K562 (cell line): ENCODE measurements at regions not wholly inside any gene's neighbourhood (a gene's known extent, or its start where the extent isn't known, plus 50 kb on each side); places are given as distances from the start of the nearest gene placed in this dataset.

Experiments used
- ATAC-seq: fragments of 200-7000 bp; cut with Tn5 transposase; 3 replicates; pipeline ENCODE4 v1.9.1; 2020; ENCODE audit warnings: moderate library complexity
- BruUV-seq: library from RNA; stranded (reverse); fragments of 400-500 nt; replicated peaks from 2 replicates; lab custom pipeline; 2021; lab: Mats Ljungman, UMichigan
- CTCF ChIA-PET: fragments of 300-600 bp; formaldehyde crosslinking; extraction: SDS; loops from one replicate; lab custom pipeline; 2021; ENCODE audit warnings: low intra/inter-chr PET ratio; lab: Yijun Ruan, JAX
- POLR2A ChIA-PET: fragments of 300-600, 350-650 bp; sonication (Branson Sonifier 250); formaldehyde crosslinking; extraction: SDS; loops from one replicate; lab custom pipeline; 2021; ENCODE audit warnings: antibody characterized with exemption, inconsistent platforms; lab: Yijun Ruan, JAX
- DNase-seq, 4 experiments: peaks; one replicate each; pipeline versions ENCODE4 v3.0.0 to v3.0.0-alpha.2; 2011 to 2018; ENCODE audit warnings: low spot score in 3 of 4, mixed read lengths in 3 of 4; ENCODE audit errors: extremely low read depth in 1 of 4
- FAIRE-seq: peaks from 2 replicates; lab custom pipeline; 2011; peaks lifted over from hg19 to GRCh38; lab: Jason Lieb, UNC
- H2AFZ ChIP-seq: 2 replicates; pipeline ENCODE4 v1.6.0; 2011; ENCODE audit warnings: low read depth, low read length, control low read depth, inconsistent platforms
- H3K27ac ChIP-seq: fragments of 200-600 bp; 3 replicates; pipeline ENCODE4 v1.8.0; 2011; ENCODE audit warnings: low read depth, mild to moderate bottlenecking, control low read depth, inconsistent platforms, low read length, moderate library complexity, mixed read lengths; ENCODE audit errors: extremely low read depth
- H3K27me3 ChIP-seq, 2 experiments: fragments of 300-600 bp in 1 of 2; 2 replicates in 1 of 2; 3 replicates in 1 of 2; pipeline versions ENCODE4 v1.6.0 to v1.8.0; 2011; ENCODE audit warnings: inconsistent platforms in 2 of 2, low read length in 2 of 2, mild to moderate bottlenecking in 1 of 2, mixed read lengths in 1 of 2, moderate library complexity in 1 of 2; ENCODE audit not compliant: control insufficient read depth in 2 of 2, insufficient read depth in 2 of 2
- H3K36me3 ChIP-seq: fragments of 300-600 bp; 3 replicates; pipeline ENCODE4 v1.8.0; 2011; ENCODE audit warnings: mild to moderate bottlenecking, low read length, inconsistent platforms; ENCODE audit not compliant: control insufficient read depth, insufficient read depth
- H3K4me1 ChIP-seq, 2 experiments: fragments of 200-600 bp in 1 of 2; replicated peaks in 1 of 2; 2 replicates in 1 of 2; 3 replicates in 1 of 2; pipeline versions ENCODE4 v1.5.1 to v1.8.0; 2011; ENCODE audit warnings: inconsistent platforms in 2 of 2, low read length in 2 of 2, mild to moderate bottlenecking in 1 of 2, mixed read lengths in 1 of 2, moderate library complexity in 1 of 2; ENCODE audit not compliant: control insufficient read depth in 2 of 2, insufficient read depth in 2 of 2
- H3K4me2 ChIP-seq: 2 replicates; pipeline ENCODE4 v1.6.1; 2011; ENCODE audit warnings: low read length, control low read depth, inconsistent platforms, mixed read lengths; ENCODE audit not compliant: insufficient read depth
- H3K4me3 ChIP-seq: fragments of 200-600 bp; sonication (generic), shearing (Covaris generic); 2 replicates; pipeline ENCODE4 v1.5.1; 2016; ENCODE audit warnings: control low read depth, inconsistent platforms
- H3K79me2 ChIP-seq: fragments of 200-600 bp; 3 replicates; pipeline ENCODE4 v1.8.0; 2011; ENCODE audit warnings: low read length, inconsistent platforms; ENCODE audit not compliant: control insufficient read depth, insufficient read depth
- H3K9ac ChIP-seq, 2 experiments: 2 replicates each; pipeline versions ENCODE4 v1.6.0 to v1.6.1; 2011; ENCODE audit warnings: low read depth in 2 of 2, low read length in 2 of 2, control low read depth in 1 of 2, inconsistent platforms in 1 of 2, mild to moderate bottlenecking in 1 of 2, mixed read lengths in 1 of 2; ENCODE audit not compliant: insufficient read depth in 1 of 2
- H3K9me1 ChIP-seq: one replicate; pipeline ENCODE4 v1.6.0; 2011; ENCODE audit warnings: inconsistent platforms, mild to moderate bottlenecking, low read length, moderate library complexity; ENCODE audit not compliant: control insufficient read depth, insufficient read depth
- H3K9me3 ChIP-seq: replicated peaks from 2 replicates; pipeline ENCODE4 v1.5.1; 2011; ENCODE audit warnings: low read depth, low read length, inconsistent platforms; ENCODE audit not compliant: control insufficient read depth, insufficient read depth
- H4K20me1 ChIP-seq: replicated peaks from 2 replicates; pipeline ENCODE4 v1.6.1; 2011; ENCODE audit warnings: low read length, inconsistent platforms, mixed read lengths; ENCODE audit not compliant: control insufficient read depth, insufficient read depth
- CEBPB ChIP-seq: fragments of 450-650 bp; IDR thresholded peaks from 2 replicates; pipeline ENCODE4 v1.6.1; 2016; ENCODE audit warnings: missing genetic modification characterization, missing compliant biosample characterization
- COPS2 ChIP-seq: fragments of 450-650 bp; conservative IDR thresholded peaks from 2 replicates; pipeline ENCODE4 v1.6.1; 2016; ENCODE audit warnings: mild to moderate bottlenecking, moderate library complexity
- ETV6 ChIP-seq, 3 experiments: fragments of 150-350 bp in 1 of 3; sonication (generic) in 1 of 3; formaldehyde crosslinking in 1 of 3; IDR thresholded peaks; 2 replicates each; pipeline versions ENCODE4 v1.6.1 to v1.8.0; 2014 to 2022; ENCODE audit warnings: borderline replicate concordance in 2 of 3, low read depth in 2 of 3, antibody characterized with exemption in 1 of 3, low read length in 1 of 3, mild to moderate bottlenecking in 1 of 3, missing genetic modification reagents in 1 of 3
- FOXA3 ChIP-seq, 2 experiments: fragments of 450-650 bp in 1 of 2; sonication (generic) in 1 of 2; formaldehyde crosslinking; IDR thresholded peaks in 1 of 2; conservative IDR thresholded peaks in 1 of 2; 2 replicates each; pipeline versions ENCODE4 v1.4.0 to v1.8.0; 2020 to 2022; ENCODE audit warnings: mild to moderate bottlenecking in 2 of 2, missing genetic modification reagents in 1 of 2
- MYNN ChIP-seq, 2 experiments: sonication (generic); formaldehyde crosslinking in 1 of 2; IDR thresholded peaks; 2 replicates each; pipeline versions ENCODE4 v1.5.0 to v1.6.1; 2016 to 2020; ENCODE audit warnings: antibody characterized with exemption in 1 of 2, missing genetic modification reagents in 1 of 2
- PHF21A ChIP-seq: fragments of 450-650 bp; IDR thresholded peaks from 2 replicates; pipeline ENCODE4 v1.6.1; 2017; ENCODE audit warnings: low read depth, borderline replicate concordance
- SMARCA5 ChIP-seq: fragments of 450-650 bp; IDR thresholded peaks from 2 replicates; pipeline ENCODE4 v1.6.1; 2016
- WHSC1 ChIP-seq: IDR thresholded peaks from one replicate; pipeline ENCODE4 v1.6.1; 2012; ENCODE audit warnings: low read length, control low read depth, inconsistent platforms
- ZNF324 ChIP-seq: fragments of 250-450 bp; sonication (Bioruptor Pico); IDR thresholded peaks from 2 replicates; pipeline ENCODE4 v1.4.0; 2020; ENCODE audit warnings: mild to moderate bottlenecking
- whole genome bisulfite sequencing: fragments of 100-300 bp; shearing (Covaris generic); methylation state at CpG from one replicate; pipeline ENCODE4 v1.1.6; 2016; ENCODE audit warnings: low coverage, mixed read lengths; ENCODE audit not compliant: insufficient coverage; ENCODE audit errors: missing lambda C conversion rate; 5-methylcytosine and 5-hydroxymethylcytosine counted together
- in situ Hi-C: fragments of 300-500 bp; cut with MboI; formaldehyde crosslinking; loops from 4 replicates; pipeline ENCODE4 v1.15.0; 2018; ENCODE audit warnings: inconsistent platforms, mixed read lengths
- intact Hi-C: fragments of 100-400 bp; cut with micrococcal nuclease; formaldehyde crosslinking; loops from 2 replicates; pipeline ENCODE4 v1.14.2; 2022
- TF ChIP-seq, protein P1 (sequence below), 3 experiments: IDR thresholded peaks in 2 of 3; conservative IDR thresholded peaks in 1 of 3; 2 replicates each; pipeline ENCODE4 v1.5.1; 2011 to 2012; ENCODE audit warnings: low read length in 3 of 3, mild to moderate bottlenecking in 3 of 3, control low read depth in 2 of 3, improper control_type of control experiment in 1 of 3, inconsistent platforms in 1 of 3, low read depth in 1 of 3, mixed read lengths in 1 of 3, moderate library complexity in 1 of 3; ENCODE audit not compliant: insufficient read depth in 2 of 3
- TF ChIP-seq, protein P2 (sequence below): fragments of 450-650 bp; IDR thresholded peaks from 2 replicates; pipeline ENCODE4 v1.6.1; 2017; ENCODE audit warnings: antibody characterized with exemption, mild to moderate bottlenecking

DNA sequence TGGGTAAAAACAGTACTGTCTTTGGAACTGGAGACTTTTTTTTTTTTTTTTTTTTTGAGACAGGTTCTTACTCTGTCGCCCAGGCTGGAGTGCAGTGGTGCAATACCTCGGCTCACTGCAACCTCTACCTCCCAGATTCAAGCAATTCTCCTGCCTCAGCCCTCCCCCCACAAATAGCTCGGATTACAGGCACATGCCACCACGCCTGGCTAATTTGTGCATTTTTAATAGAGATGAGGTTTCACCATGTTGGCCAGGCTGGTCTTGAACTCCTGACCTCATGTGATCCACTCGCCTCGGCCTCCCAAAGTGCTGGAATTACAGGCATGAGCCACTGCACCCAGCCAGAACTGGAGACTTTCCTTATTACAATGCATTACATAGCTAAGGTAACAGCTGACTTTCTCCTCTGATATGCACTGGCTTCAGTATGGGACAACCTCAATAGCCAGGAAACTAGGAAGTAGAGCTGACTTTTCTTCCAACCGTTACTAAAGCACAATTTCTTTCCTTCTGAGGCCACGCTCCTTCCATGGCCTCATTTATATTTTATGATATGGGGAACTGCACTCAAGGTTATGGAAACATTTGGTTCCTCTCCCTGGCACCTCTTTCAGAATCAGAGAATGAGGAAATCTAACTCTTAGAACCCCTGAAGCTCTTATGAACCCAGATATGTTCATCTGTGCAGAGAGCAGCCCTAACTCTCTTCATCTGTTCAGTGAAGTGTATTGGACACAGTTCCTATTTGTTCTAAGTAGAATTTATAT is 53.5 kb upstream of the FAM9B start:
- no peak for DNase-seq
- no peaks in the 10 kb centered on the region; the same call in 1 of the 2 replicates for H4K20me1 ChIP-seq
- no peaks in the 10 kb centered on the region for H3K4me1 ChIP-seq
- TF ChIP-seq, protein P1, sequence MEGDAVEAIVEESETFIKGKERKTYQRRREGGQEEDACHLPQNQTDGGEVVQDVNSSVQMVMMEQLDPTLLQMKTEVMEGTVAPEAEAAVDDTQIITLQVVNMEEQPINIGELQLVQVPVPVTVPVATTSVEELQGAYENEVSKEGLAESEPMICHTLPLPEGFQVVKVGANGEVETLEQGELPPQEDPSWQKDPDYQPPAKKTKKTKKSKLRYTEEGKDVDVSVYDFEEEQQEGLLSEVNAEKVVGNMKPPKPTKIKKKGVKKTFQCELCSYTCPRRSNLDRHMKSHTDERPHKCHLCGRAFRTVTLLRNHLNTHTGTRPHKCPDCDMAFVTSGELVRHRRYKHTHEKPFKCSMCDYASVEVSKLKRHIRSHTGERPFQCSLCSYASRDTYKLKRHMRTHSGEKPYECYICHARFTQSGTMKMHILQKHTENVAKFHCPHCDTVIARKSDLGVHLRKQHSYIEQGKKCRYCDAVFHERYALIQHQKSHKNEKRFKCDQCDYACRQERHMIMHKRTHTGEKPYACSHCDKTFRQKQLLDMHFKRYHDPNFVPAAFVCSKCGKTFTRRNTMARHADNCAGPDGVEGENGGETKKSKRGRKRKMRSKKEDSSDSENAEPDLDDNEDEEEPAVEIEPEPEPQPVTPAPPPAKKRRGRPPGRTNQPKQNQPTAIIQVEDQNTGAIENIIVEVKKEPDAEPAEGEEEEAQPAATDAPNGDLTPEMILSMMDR (IDR thresholded peaks at IDR 0.05 in 2 of 3, conservative IDR thresholded peaks at IDR 0.05 in 1 of 3; ENCODE audit: insufficient read depth in 2 of 3, low read depth in 1 of 3, low read length in 3 of 3) = no peak
- no peak for TF ChIP-seq SMARCA5
- no peak for TF ChIP-seq COPS2
- TF ChIP-seq WHSC1 = no peak
- TF ChIP-seq FOXA3 (CRISPR knock-in tag; conservative IDR thresholded peaks at IDR 0.05 in 1 of 2, IDR thresholded peaks at IDR 0.05 in 1 of 2) = no peak
- TF ChIP-seq PHF21A = no peak
- TF ChIP-seq, protein P2, sequence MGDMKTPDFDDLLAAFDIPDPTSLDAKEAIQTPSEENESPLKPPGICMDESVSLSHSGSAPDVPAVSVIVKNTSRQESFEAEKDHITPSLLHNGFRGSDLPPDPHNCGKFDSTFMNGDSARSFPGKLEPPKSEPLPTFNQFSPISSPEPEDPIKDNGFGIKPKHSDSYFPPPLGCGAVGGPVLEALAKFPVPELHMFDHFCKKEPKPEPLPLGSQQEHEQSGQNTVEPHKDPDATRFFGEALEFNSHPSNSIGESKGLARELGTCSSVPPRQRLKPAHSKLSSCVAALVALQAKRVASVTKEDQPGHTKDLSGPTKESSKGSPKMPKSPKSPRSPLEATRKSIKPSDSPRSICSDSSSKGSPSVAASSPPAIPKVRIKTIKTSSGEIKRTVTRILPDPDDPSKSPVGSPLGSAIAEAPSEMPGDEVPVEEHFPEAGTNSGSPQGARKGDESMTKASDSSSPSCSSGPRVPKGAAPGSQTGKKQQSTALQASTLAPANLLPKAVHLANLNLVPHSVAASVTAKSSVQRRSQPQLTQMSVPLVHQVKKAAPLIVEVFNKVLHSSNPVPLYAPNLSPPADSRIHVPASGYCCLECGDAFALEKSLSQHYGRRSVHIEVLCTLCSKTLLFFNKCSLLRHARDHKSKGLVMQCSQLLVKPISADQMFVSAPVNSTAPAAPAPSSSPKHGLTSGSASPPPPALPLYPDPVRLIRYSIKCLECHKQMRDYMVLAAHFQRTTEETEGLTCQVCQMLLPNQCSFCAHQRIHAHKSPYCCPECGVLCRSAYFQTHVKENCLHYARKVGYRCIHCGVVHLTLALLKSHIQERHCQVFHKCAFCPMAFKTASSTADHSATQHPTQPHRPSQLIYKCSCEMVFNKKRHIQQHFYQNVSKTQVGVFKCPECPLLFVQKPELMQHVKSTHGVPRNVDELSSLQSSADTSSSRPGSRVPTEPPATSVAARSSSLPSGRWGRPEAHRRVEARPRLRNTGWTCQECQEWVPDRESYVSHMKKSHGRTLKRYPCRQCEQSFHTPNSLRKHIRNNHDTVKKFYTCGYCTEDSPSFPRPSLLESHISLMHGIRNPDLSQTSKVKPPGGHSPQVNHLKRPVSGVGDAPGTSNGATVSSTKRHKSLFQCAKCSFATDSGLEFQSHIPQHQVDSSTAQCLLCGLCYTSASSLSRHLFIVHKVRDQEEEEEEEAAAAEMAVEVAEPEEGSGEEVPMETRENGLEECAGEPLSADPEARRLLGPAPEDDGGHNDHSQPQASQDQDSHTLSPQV = no peak
- TF ChIP-seq CEBPB = no peak
- TF ChIP-seq ETV6 (IDR thresholded peaks at IDR 0.05; ENCODE audit: borderline replicate concordance in 1 of 2, low read depth in 2 of 2, low read length in 1 of 2) = no peak
- no peak for TF ChIP-seq ETV6 (CRISPR knock-in tag; IDR thresholded peaks at IDR 0.05; ENCODE audit: borderline replicate concordance)
- TF ChIP-seq ZNF324 = no peak
- no peak for TF ChIP-seq MYNN (IDR thresholded peaks at IDR 0.05)
- TF ChIP-seq MYNN (CRISPR knock-in tag; IDR thresholded peaks at IDR 0.05) = no peak
- no peaks in the 10 kb centered on the region for H3K9me3 ChIP-seq
- ChIA-PET CTCF (no interaction called here), POLR2A (no interaction called here)
- H3K9ac ChIP-seq = no peak overlapping the region
- H3K79me2 ChIP-seq = no peaks in the 10 kb centered on the region
- H3K4me3 ChIP-seq = no peak overlapping the region
- H2AFZ ChIP-seq = no peak overlapping the region
- no peaks in the 10 kb centered on the region for H3K27me3 ChIP-seq
- H3K9me1 ChIP-seq = no peaks in the 10 kb centered on the region
- 0% methylated on average over 3 of the region's 8 CpGs for WGBS
- ATAC-seq = no peak
- FAIRE-seq = no peak
- H3K36me3 ChIP-seq = no peaks in the 10 kb centered on the region
- no TSS peak for BruUV-seq
- in situ Hi-C loops = no loop called here
- no peak overlapping the region for H3K4me2 ChIP-seq
- no peak overlapping the region for H3K27ac ChIP-seq
- intact Hi-C loops = no loop called here
